GM12872 (cell line): ENCODE measurements at regions not wholly inside any gene's neighbourhood (a gene's known extent, or its start where the extent isn't known, plus 50 kb on each side); places are given as distances from the start of the nearest gene placed in this dataset.

ENCODE experiments used
- TF ChIP-seq, protein P1 (sequence below): IDR thresholded peaks from 3 replicates; pipeline ENCODE4 v1.5.1; 2011; ENCODE audit warnings: low read depth, mild to moderate bottlenecking, low read length, moderate library complexity; ENCODE audit not compliant: insufficient read depth

DNA sequence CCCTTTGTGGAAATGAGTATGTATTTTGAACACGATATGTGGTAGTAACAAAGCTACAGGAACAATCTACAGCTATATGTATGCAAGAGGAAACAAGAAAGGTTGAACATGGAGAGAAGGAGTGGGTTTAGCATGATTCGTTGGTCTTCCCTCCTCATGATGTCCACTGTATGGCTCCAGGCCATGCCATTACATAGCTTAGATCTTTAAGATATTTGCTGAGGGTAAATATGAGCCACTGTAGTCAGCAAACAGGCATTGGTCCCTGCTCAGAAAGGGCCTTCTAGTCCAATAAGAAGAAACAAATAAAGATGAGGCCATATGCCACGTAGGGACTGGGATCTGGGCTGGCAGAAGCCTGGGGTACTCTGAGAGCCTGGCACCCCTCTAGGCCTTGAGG is 543.2 kb upstream of the SGCD start:
- TF ChIP-seq, protein P1, sequence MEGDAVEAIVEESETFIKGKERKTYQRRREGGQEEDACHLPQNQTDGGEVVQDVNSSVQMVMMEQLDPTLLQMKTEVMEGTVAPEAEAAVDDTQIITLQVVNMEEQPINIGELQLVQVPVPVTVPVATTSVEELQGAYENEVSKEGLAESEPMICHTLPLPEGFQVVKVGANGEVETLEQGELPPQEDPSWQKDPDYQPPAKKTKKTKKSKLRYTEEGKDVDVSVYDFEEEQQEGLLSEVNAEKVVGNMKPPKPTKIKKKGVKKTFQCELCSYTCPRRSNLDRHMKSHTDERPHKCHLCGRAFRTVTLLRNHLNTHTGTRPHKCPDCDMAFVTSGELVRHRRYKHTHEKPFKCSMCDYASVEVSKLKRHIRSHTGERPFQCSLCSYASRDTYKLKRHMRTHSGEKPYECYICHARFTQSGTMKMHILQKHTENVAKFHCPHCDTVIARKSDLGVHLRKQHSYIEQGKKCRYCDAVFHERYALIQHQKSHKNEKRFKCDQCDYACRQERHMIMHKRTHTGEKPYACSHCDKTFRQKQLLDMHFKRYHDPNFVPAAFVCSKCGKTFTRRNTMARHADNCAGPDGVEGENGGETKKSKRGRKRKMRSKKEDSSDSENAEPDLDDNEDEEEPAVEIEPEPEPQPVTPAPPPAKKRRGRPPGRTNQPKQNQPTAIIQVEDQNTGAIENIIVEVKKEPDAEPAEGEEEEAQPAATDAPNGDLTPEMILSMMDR: no peak

DNA sequence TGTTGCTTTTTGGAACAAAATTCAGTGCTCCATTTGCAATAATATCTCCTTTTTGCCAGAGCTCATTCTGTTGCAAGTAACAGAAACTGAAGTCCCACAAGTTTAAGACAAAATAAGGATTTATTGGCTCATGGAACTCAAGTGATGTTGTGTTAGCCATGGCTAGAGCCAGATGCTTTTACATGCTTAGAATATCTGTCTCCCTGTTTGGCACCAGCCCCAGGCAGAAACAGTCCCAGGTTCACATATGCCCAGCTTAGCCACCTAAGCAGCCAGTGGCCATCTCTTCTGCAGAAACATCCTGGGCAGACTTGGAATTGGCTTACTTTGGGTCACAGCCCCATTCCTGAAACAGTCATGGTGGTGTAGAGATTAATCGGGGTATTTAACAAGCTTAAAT is 540.9 kb upstream of the SGCD start:
- TF ChIP-seq, protein P1: no peak

DNA sequence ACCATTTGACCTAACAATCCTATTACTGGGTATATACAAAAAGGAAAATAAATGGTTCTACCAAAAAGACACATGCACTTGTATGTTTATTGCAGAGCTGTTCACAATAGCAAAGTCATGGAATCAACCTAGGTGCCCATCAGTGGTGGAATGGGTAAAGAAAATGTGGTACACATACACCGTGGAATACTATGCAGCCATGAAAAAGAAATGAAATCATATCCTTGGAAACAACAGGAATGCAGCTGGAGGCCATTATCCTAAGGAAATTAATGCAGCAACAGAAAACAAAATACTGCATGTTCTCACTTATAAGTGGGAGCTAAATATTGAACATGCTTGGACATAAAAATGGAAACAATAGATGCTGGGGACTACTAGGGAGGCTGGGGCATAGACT is 534.1 kb upstream of the SGCD start:
- TF ChIP-seq, protein P1: no peak

DNA sequence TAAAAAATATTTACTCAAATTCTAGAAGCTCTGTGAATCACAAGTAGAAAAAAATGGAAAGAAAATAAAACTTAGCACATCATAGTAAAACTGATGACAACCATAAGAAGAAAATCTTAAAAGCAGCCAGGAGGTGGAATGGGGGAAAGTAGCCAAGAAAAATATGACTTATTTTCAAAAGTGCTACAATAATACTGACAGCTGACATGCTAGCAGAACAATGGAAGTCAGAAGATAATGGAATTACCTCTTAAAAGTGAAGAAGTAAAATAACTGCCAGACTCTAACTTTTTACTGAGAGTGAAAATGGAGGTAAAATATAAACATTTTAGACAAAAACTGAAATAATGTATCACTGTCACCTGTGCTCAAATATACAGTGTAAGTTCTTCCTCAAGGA is 532.2 kb upstream of the SGCD start:
- TF ChIP-seq, protein P1: no peak

DNA sequence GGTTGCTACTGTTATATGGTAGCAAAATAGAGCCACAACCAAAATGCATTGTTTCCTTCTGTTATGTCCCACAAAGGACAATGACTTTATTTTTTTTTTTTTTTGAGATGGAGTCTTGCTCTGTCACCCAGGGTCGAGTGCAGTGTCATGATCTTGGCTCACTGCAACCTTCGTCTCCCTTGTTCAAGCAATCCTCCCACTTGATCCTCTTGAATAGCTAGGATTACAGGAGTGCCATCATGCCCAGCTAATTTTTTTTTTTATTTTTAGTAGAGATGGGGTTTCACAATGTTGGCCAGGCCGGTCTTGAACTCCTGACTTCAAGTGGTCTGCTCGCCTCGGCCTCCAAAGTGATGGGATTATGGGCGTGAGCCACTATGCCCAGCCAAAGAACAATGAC is 527.7 kb upstream of the SGCD start:
- TF ChIP-seq, protein P1: no peak

DNA sequence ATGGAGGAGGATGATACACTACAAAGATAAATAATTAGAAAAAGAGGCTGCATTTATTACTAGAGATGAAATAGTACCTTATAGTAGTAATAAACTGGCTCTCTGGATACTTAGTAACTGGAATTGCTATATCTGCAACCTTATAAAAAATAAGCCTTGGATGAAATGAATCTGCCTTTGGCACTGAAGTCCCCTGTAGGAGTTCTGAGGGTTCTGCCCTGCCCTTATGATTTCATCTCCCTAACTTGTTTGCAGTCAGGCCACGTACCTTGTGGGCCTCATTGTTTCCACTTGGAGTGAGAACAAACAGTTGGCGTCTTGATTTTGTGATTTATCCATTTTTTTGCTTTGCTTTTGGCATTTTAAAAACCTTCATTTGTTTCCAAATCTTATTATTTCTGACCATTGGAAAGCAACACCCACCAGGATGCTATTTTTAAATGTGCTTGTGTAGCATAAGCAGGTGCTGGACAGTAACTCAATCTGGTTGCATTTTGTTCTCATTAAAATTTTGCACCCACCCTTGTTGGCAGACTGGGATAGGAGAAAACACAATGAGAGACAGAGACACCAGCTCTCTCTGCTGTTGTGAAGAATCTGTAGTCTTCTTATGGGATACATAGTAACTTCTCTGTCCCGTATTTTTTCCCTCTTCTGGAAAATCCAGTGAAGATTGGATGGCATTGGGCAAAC is 518.9 kb upstream of the SGCD start:
- TF ChIP-seq, protein P1: no peak

DNA sequence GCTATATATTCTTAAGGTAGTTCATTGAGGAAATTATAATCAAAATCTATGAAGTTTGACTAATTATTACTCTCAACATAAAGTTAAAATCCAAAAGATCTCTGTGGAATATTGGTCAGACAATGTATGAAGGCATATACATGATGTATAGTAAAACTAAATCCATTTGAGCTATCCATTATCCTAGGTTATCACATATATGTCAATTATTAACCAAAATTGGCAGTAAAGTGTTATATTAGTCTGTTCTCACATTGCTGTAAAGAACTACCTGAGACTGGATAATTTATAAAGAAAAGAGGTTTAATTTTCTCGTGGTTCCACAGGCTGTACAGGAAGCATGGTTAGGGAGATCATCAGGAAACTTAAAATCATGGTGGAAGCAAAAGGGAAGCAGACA is 511.7 kb upstream of the SGCD start:
- TF ChIP-seq, protein P1: no peak
